Hematopoietic multipotent progenitor cell treated with erythropoietin and hydrocortisone succinate and interleukin-3 and kit ligand, for 15 days (in vitro differentiated cells): ENCODE measurements at regions not wholly inside any gene's neighbourhood (a gene's known extent, or its start where the extent isn't known, plus 50 kb on each side); places are given as distances from the start of the nearest gene placed in this dataset.
"Not testable (repeated sequence)": the region's sequence is repeated elsewhere in the genome, so short reads cannot be mapped to it uniquely, and the experiment has no call there.

Experiments
- DNase-seq: peaks from one replicate; pipeline ENCODE4 v3.0.0-alpha.2; 2015; ENCODE audit warnings: low spot score

GRCh38 chr5:163163858-163164257 is 273.5 kb upstream of the CCNG1 start:
- no peak for DNase-seq

DNA sequence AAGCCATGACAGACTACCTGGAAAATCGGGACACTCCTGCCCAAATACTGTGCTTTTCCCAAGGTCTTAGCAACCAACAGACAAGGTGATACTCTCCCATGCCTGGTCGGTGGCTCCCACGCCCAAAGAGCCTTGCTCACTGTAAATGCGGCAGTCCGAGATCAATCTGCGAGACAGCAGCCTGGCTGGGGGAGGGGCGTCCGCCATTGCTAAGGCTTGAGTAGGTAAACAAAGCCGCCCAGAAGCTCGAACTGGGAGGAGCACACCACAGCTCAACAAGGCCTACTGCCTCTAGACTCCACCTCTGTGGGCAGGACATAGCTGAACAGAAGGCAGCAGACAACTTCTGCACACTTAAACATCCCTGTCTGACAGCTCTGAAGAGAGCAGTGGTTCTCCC is 272.1 kb upstream of the CCNG1 start:
- no peak for DNase-seq

- DNase-seq: not testable (repeated sequence)
Observed at GRCh38 chr5:163170161-163170560, 267.2 kb upstream of the CCNG1 start.

- no peak for DNase-seq
Observed at GRCh38 chr5:163172540-163173338, 264.7 kb upstream of the CCNG1 start.

DNA sequence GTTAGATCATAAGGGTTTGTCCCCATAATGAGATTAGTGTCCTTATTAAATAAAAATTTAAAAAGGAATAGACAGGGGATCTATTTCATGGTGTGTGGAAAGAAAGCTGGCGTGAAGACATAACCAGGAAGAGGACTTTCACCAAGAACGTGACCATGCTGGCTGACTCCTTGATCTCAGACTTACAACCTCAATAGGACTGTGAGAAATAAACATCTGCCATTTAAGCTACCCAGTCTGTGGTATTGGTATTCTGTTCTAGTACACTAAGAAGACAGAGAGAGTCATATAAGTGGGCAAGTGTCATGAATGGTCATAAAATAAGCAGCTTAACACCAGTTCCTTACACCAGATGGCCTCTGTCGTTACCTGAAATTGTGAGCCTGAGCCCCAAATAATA is 259.4 kb upstream of the CCNG1 start:
- no peak for DNase-seq

GRCh38 chr5:163185315-163185714 is 252.1 kb upstream of the CCNG1 start:
- no peak for DNase-seq

DNA sequence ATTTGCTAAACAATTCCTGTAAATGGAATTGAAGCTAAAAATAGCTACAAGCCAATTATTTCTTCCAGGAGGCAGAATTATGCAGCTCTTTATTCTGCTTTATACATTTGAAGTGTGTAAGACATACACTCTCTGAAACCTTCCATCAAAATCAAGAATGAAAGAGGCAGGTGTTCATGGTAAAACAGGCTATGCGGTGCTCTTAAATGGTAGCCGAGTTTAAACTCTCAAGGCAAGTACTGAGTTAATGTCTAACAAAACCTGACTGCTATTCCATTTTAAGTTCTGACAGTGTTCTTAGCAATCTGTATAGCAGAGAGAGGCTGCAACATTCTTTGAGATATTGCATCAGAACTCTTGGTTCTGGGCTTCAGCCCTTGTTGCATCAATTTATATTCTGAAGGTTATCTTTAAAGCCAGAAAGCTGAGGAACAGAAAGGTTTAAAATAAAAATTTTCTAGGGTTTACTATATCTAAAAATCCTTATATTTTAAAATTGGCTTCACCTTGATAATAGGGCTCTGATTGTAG is 248.3 kb upstream of the CCNG1 start:
- DNase-seq: no peak

DNA sequence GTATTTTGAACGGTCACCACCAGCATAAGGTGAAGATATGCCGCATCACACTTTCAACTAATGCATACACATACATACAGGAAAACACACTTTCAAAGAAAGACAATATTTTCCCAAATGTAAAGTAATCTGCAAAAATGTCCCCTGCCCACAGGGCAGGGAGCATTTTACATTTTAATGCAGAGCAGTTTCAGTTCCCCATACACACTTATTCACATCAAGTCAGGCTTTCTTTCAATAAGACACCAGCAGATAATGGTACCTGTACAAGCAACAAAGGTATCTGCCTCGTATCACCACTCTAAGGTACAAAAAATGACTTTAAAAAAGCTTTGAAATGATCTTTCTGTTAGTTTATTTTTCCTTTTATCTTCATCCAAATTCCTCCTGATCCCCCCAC is 247.1 kb upstream of the CCNG1 start:
- no peak for DNase-seq

GRCh38 chr5:163190784-163191183 is 246.6 kb upstream of the CCNG1 start:
- DNase-seq: no peak

DNA sequence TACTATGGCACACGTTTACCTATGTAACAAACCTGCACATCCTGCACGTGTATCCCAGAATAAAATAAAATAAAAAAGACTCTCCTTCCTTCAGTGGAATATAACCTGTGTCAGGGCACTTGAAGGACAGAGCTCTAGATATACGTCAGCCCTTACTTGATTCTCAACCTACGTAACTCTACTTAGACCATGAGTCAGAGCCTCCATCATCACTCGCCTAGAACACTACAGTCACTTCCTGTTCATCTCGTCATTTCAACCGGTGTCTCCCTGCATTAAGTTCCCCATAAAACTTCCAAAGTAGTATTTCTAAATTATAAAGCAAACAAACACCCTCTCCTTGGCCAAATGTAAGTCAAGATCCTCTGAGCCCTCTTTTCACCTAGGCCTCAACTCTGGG is 243.5 kb upstream of the CCNG1 start:
- no peak for DNase-seq

- DNase-seq: no peak
Observed at GRCh38 chr5:163205645-163206044, 231.8 kb upstream of the CCNG1 start.

- no peak for DNase-seq
Observed at GRCh38 chr5:163221581-163221980, 215.8 kb upstream of the CCNG1 start.

GRCh38 chr5:163222982-163223381 is 214.4 kb upstream of the CCNG1 start:
- DNase-seq: no peak

GRCh38 chr5:163244445-163244987 is 192.9 kb upstream of the CCNG1 start:
- DNase-seq: no peak

GRCh38 chr5:163245584-163245983 is 191.8 kb upstream of the CCNG1 start:
- DNase-seq: no peak

DNA sequence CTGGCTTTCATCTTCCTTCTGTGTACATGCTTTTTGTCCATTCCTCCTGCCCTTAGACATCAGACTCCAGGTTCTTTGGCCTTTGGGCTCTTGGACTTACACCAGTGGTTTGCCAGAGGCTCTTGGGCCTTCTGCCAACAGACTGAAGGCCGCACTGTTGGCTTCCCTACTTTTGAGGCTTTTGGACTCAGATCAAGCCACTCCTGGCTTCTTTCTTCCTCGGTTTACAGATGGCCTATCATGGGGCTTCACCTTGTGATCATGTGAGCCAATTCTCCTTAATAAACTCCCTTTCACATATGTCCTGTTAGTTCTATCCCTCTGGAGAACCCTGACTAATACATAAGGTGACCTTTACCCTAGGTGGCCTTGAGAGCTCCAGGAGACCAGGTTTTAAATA is 189.1 kb upstream of the CCNG1 start:
- no peak for DNase-seq

GRCh38 chr5:163248871-163249270 is 188.5 kb upstream of the CCNG1 start:
- DNase-seq: no peak

DNA sequence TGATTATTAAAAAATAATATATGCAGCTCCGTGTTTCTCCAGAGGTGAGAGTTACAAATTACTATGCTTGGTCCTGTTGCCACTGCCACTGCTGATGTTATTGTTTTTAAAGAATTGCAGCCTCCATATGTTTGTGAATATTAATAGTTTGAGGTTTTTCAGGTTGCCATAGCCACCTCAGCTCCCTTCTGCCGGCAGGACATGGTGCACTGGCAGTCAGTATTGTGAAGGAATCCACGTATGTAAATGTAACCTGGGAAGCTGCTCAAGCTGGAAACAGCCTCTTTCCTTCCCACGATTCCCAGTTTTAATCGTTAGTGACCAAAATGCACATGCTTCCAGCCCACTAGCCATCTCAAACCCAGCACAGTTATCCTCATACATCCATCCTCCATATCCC is 184.4 kb upstream of the CCNG1 start:
- DNase-seq: no peak

- no peak for DNase-seq
Observed at GRCh38 chr5:163259495-163259894, 177.9 kb upstream of the CCNG1 start.

DNA sequence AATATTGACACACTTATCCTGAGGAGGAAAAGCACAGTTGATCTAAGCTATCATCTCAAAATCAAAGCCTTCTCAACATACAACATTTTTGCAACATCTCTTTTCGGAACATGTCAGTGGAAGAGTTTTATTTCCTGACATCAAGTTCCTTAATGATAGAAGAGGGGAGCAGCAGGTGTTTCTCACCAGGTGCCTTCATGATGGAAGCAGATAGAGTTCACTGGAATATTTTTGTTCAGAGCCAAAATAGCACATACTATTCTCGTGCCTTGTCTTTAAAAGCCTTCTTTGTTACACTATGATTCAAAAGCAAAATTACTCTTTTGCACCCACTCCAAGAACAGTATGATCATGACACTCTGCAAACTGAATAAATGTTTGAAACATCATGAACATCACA is 176.9 kb upstream of the CCNG1 start:
- no peak for DNase-seq

DNA sequence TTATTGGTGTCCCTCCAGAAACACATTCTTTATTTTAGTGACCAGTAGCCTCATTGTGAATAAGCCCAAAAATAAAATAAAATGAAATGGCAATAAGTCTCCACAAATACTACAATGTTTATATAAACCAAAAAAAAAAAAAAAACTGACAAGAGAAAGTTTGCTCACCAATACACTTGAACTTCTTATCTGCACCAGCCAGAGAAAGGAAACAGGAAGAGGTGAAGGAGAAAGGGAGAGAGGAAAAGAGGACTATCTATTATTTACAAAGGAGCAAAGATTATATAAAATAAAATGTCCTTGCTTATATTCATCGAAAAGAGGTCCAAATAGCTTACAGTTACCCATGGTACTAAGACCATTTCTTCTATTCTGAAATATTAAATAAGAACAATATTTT is 176.4 kb upstream of the CCNG1 start:
- no peak for DNase-seq

DNA sequence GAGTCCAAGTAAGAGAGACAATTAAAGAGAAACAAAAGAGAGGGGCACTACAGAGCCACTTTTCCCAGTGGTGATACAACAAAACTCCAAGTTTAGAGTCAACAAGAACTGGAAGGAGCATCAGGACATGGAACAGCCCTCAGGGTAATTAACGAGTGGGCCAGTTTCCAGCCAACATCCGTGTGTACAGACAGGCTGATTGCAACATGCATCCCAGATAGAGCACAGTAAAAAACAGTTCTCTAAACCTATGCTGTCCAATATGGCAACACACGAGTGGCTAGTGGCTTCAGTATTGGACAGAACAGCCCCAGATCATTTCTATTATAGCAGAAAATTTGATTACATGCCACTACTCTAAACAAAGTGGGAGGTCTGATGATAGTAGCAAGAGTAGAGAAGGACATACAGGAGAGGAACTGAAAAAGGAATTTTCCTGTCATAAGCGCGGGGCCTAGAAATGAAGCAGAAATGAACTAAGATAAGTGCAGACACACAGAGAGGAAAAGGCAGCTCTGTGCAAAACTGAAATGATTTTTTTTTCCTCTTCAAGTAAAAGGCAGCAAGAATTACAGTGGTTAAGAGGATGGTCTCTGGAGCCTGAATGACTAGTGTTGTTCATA is 175.6 kb upstream of the CCNG1 start:
- no peak for DNase-seq

DNA sequence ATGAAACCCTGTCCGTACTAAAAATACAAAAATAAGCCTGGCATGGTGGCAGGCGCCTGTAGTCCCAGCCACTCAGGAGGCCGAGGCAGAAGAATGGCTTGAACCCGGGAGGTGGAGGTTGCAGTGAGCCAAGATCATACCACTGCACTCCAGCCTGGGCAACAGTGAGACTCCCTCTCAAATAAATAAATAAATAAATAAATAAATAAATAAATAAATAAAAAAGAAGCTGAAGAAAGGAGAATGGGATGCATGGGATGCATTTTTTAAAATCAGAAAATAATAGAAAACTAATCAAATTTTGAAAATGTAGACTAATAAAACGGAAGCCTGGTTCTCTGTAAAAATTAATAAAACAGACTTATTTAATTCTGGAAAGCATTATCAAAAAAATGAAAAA is 171.1 kb upstream of the CCNG1 start:
- not testable (repeated sequence) for DNase-seq
